SK-N-SH (cell line): ENCODE measurements at regions not wholly inside any gene's neighbourhood (a gene's known extent, or its start where the extent isn't known, plus 50 kb on each side); places are given as distances from the start of the nearest gene placed in this dataset.

ENCODE experiments used
- CTCF ChIA-PET: fragments of 300-600, 350-600 bp; formaldehyde crosslinking; extraction: SDS; loops from one replicate; lab custom pipeline; 2021; lab: Yijun Ruan, JAX
- POLR2A ChIA-PET: fragments of 350-600 bp; sonication (Branson Sonifier 250); formaldehyde crosslinking; extraction: SDS; loops from one replicate; lab custom pipeline; 2020; ENCODE audit warnings: antibody characterized with exemption, inconsistent platforms; lab: Yijun Ruan, JAX
- DNase-seq: peaks from one replicate; pipeline ENCODE4 v3.0.0; 2012
- H2AFZ ChIP-seq: fragments of 200-600 bp; sonication (generic); 2 replicates; pipeline ENCODE4 v1.8.1; 2016; ENCODE audit warnings: antibody characterized with exemption, mild to moderate bottlenecking, low read depth
- H3F3A ChIP-seq: fragments of 200-600 bp; sonication (generic); replicated peaks from 2 replicates; pipeline ENCODE3; 2016; ENCODE audit warnings: antibody characterized with exemption, mild to moderate bottlenecking; ENCODE audit not compliant: insufficient read depth
- H3K27ac ChIP-seq, 2 experiments: fragments of 200-500 bp in 1 of 2; fragments of 200-600 bp in 1 of 2; sonication (Bioruptor generic) in 1 of 2; sonication (generic), shearing (Covaris generic) in 1 of 2; 2 replicates each; pipeline versions ENCODE4 v1.5.1 to v1.6.1; 2014 to 2016; ENCODE audit warnings: low read depth in 2 of 2, inconsistent platforms in 1 of 2, low read length in 1 of 2, mild to moderate bottlenecking in 1 of 2, mixed read lengths in 1 of 2
- H3K27me3 ChIP-seq: fragments of 200-600 bp; sonication (generic), shearing (Covaris generic); 2 replicates; pipeline ENCODE4 v1.6.1; 2016; ENCODE audit warnings: mixed run types; ENCODE audit not compliant: insufficient read depth
- H3K36me3 ChIP-seq, 2 experiments: fragments of 200-500 bp in 1 of 2; fragments of 200-600 bp in 1 of 2; sonication (Bioruptor generic) in 1 of 2; sonication (generic) in 1 of 2; replicated peaks in 1 of 2; 2 replicates each; pipeline versions ENCODE3 to v1.5.1; 2014 to 2016; ENCODE audit warnings: low read length in 1 of 2, mild to moderate bottlenecking in 1 of 2; ENCODE audit not compliant: insufficient read depth in 2 of 2, control insufficient read depth in 1 of 2
- H3K4me1 ChIP-seq, 2 experiments: fragments of 200-500 bp in 1 of 2; fragments of 200-600 bp in 1 of 2; sonication (Bioruptor generic) in 1 of 2; sonication (generic), shearing (Covaris generic) in 1 of 2; 2 replicates each; pipeline versions ENCODE4 v1.5.1 to v1.6.1; 2014 to 2016; ENCODE audit warnings: low read depth in 1 of 2, low read length in 1 of 2, mixed run types in 1 of 2; ENCODE audit not compliant: insufficient read depth in 2 of 2, control insufficient read depth in 1 of 2
- H3K4me2 ChIP-seq: fragments of 200-600 bp; sonication (generic), shearing (Covaris generic); 2 replicates; pipeline ENCODE4 v1.6.1; 2017; ENCODE audit warnings: mixed run types
- H3K4me3 ChIP-seq, 2 experiments: fragments of 200-500 bp in 1 of 2; fragments of 200-600 bp in 1 of 2; sonication (Bioruptor generic) in 1 of 2; sonication (generic), shearing (Covaris generic) in 1 of 2; 2 replicates each; pipeline versions ENCODE4 v1.5.1 to v1.8.1; 2014 to 2016; ENCODE audit warnings: low read depth in 2 of 2, inconsistent platforms in 1 of 2, low read length in 1 of 2, mild to moderate bottlenecking in 1 of 2, mixed read lengths in 1 of 2, moderate library complexity in 1 of 2
- H3K79me2 ChIP-seq: fragments of 200-600 bp; sonication (generic); 2 replicates; pipeline ENCODE4 v1.8.1; 2017; ENCODE audit warnings: mild to moderate bottlenecking; ENCODE audit not compliant: insufficient read depth
- H3K9ac ChIP-seq: fragments of 200-600 bp; sonication (generic); 2 replicates; pipeline ENCODE4 v1.6.1; 2017; ENCODE audit warnings: mixed run types
- H3K9me2 ChIP-seq: fragments of 200-600 bp; sonication (generic); 2 replicates; pipeline ENCODE4 v1.6.1; 2017; ENCODE audit warnings: mixed run types
- H3K9me3 ChIP-seq: fragments of 200-600 bp; sonication (generic); 2 replicates; pipeline ENCODE4 v1.6.1; 2017; ENCODE audit warnings: mixed run types, mild to moderate bottlenecking, moderate library complexity
- H4K20me1 ChIP-seq: fragments of 200-600 bp; sonication (generic); 2 replicates; pipeline ENCODE4 v1.6.1; 2017; ENCODE audit warnings: mild to moderate bottlenecking, mixed run types; ENCODE audit not compliant: insufficient read depth
- ELF1 ChIP-seq: IDR thresholded peaks from 2 replicates; pipeline ENCODE4 v1.4.0; 2012
- EZH2phosphoT487 ChIP-seq: fragments of 200-600 bp; sonication (generic); IDR thresholded peaks from 2 replicates; pipeline ENCODE4 v1.6.1; 2017; ENCODE audit warnings: low read depth, mixed run types, mild to moderate bottlenecking, antibody characterized with exemption, moderate library complexity, borderline replicate concordance
- FOXM1 ChIP-seq: IDR thresholded peaks from 2 replicates; pipeline ENCODE4 v1.4.0; 2012; ENCODE audit warnings: low read depth, mild to moderate bottlenecking
- MXI1 ChIP-seq: IDR thresholded peaks from 2 replicates; pipeline ENCODE4 v1.6.1; 2012; ENCODE audit warnings: mild to moderate bottlenecking, low read depth, low read length, improper control_type of control experiment
- POLR2AphosphoS5 ChIP-seq: IDR thresholded peaks from 2 replicates; pipeline ENCODE4 v1.6.1; 2012; ENCODE audit warnings: low read depth, low read length
- RFX5 ChIP-seq: IDR thresholded peaks from 2 replicates; pipeline ENCODE4 v1.6.1; 2012; ENCODE audit warnings: mild to moderate bottlenecking, improper control_type of control experiment, low read length
- TCF12 ChIP-seq: IDR thresholded peaks from 2 replicates; pipeline ENCODE4 v1.4.0; 2012
- WGBS: methylation state at CpG from one replicate; pipeline ENCODE4 v1.1.6; 2017; ENCODE audit warnings: low lambda C conversion rate; 5-methylcytosine and 5-hydroxymethylcytosine counted together
- TF ChIP-seq, protein P1 (sequence below): fragments of 150-350 bp; IDR thresholded peaks from 2 replicates; pipeline ENCODE4 v1.6.1; 2017; ENCODE audit warnings: antibody characterized with exemption, low read length, low read depth, borderline replicate concordance
- TF ChIP-seq, protein P2 (sequence below): fragments of 150-350 bp; IDR thresholded peaks from 2 replicates; pipeline ENCODE4 v1.6.1; 2016; ENCODE audit warnings: mild to moderate bottlenecking, low read depth, low read length

DNA sequence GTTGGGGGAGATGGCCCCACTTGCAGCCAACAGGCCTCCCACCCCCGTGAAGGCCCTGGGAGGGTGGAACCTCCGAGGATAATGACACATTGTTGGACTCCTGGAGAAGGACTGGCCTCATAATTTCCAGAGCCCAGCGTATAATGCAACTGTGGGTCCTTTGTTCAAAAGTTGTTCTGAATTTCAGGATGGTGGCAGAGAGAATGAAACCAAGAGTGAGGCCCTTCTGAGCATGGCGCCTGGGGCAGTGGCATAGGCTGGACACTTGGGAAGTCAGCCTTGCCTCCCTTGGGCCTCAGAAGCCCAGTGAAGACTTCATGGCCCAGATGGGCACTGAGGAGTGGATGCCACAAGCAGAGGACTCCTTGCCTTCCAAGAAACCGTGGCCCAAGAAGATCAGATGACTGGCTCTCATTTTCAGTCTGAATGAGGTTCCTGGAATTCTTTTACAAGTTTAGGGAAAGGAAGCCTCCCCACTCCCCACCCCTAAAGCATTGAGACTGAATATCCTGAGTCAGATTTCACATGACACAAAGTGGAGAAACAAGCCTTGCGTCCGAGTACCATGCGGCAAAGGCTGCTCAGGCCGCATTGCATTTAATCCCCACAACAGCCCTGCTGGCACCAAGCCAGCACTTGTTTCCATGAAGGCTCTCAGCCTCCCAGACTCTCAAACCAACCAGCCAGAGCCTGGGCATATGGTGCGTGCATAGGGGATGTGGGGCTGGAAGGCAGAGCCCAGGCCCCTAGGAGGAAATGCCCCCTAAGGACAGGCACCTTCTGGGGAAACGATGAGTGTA, 96.7 kb upstream of the SMIM23 start:
- no peaks in the 10 kb centered on the region for H3F3A ChIP-seq
- POLR2A ChIA-PET, result no interaction called here
- CTCF ChIA-PET, result no interaction called here
- H3K79me2 ChIP-seq, result no peaks in the 10 kb centered on the region
- TF ChIP-seq FOXM1 (no peak), POLR2AphosphoS5 (no peak), RFX5 (no peak), EZH2phosphoT487 (no peak)
- no peak overlapping the region for H3K4me2 ChIP-seq
- no peak overlapping the region for H3K9ac ChIP-seq
- DNase-seq, result peak; percentile 42
- H2AFZ ChIP-seq, result no peak overlapping the region
- H3K36me3 ChIP-seq, result no peaks in the 10 kb centered on the region
- no peaks in the 10 kb centered on the region for H4K20me1 ChIP-seq
- no peaks in the 10 kb centered on the region; a peak in 1 of 4 replicates for H3K4me1 ChIP-seq
- H3K9me2 ChIP-seq, result no peaks in the 10 kb centered on the region
- no peak overlapping the region for H3K4me3 ChIP-seq
- no peaks in the 10 kb centered on the region for H3K9me3 ChIP-seq
- WGBS, result 65% methylated on average over 11 of the region's 11 CpGs
- no peaks in the 10 kb centered on the region; the same call in 1 of the 2 replicates for H3K27me3 ChIP-seq
- no peak overlapping the region for H3K27ac ChIP-seq

DNA sequence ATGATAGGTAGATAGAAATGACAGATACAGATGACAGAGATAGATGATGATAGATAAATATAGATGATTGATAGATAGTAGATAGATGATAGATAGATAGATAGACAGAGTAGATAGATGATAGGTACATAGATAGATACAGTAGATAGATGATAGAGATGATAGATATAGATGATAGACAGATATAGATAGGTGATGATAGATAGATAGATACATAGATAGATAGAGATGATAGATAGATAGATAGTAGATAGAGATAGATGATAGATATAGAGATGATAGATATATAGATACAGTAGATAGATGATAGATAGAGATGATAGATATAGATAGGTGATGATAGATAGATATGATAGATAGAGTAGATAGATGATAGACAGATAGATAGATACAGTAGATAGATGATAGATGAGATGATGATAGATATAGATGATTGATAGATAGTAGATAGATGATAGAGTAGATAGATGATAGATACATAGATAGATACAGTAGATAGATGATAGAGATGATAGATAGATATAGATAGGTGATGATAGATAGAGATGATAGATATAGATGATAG, 95.7 kb upstream of the SMIM23 start:
- no peaks in the 10 kb centered on the region; the same call in 1 of the 2 replicates for H3K27me3 ChIP-seq
- TF ChIP-seq, protein P1, sequence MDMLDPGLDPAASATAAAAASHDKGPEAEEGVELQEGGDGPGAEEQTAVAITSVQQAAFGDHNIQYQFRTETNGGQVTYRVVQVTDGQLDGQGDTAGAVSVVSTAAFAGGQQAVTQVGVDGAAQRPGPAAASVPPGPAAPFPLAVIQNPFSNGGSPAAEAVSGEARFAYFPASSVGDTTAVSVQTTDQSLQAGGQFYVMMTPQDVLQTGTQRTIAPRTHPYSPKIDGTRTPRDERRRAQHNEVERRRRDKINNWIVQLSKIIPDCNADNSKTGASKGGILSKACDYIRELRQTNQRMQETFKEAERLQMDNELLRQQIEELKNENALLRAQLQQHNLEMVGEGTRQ, result no peak
- no peak for TF ChIP-seq MXI1
- TF ChIP-seq TCF12, result no peak
- TF ChIP-seq, protein P2, sequence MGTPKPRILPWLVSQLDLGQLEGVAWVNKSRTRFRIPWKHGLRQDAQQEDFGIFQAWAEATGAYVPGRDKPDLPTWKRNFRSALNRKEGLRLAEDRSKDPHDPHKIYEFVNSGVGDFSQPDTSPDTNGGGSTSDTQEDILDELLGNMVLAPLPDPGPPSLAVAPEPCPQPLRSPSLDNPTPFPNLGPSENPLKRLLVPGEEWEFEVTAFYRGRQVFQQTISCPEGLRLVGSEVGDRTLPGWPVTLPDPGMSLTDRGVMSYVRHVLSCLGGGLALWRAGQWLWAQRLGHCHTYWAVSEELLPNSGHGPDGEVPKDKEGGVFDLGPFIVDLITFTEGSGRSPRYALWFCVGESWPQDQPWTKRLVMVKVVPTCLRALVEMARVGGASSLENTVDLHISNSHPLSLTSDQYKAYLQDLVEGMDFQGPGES, result no peak
- TF ChIP-seq ELF1, result no peak
- TF ChIP-seq FOXM1, result no peak
- no peak for TF ChIP-seq RFX5
- no peak for TF ChIP-seq POLR2AphosphoS5
- TF ChIP-seq, all 33 proteins: peak for 0

More for the DNA sequence above, 95.7 kb upstream of the SMIM23 start:
- H3K27ac ChIP-seq, result no peak overlapping the region
- no peak overlapping the region for H2AFZ ChIP-seq
- no peaks in the 10 kb centered on the region; a peak in 1 of 4 replicates for H3K4me1 ChIP-seq
- no peaks in the 10 kb centered on the region for H3K9me3 ChIP-seq
- no peaks in the 10 kb centered on the region for H4K20me1 ChIP-seq
- H3F3A ChIP-seq, result no peaks in the 10 kb centered on the region
- no peak for DNase-seq
- H3K4me2 ChIP-seq, result no peak overlapping the region
- no peaks in the 10 kb centered on the region for H3K36me3 ChIP-seq
- no peak overlapping the region for H3K9ac ChIP-seq
- H3K4me3 ChIP-seq, result no peak overlapping the region
- CTCF ChIA-PET, result no interaction called here
- POLR2A ChIA-PET, result no interaction called here
- H3K79me2 ChIP-seq, result no peaks in the 10 kb centered on the region
- no peaks in the 10 kb centered on the region for H3K9me2 ChIP-seq
